ENCODE measurements at regions not wholly inside any gene's neighbourhood (a gene's known extent, or its start where the extent isn't known, plus 50 kb on each side); places are given as distances from the start of the nearest gene placed in this dataset.

DNA sequence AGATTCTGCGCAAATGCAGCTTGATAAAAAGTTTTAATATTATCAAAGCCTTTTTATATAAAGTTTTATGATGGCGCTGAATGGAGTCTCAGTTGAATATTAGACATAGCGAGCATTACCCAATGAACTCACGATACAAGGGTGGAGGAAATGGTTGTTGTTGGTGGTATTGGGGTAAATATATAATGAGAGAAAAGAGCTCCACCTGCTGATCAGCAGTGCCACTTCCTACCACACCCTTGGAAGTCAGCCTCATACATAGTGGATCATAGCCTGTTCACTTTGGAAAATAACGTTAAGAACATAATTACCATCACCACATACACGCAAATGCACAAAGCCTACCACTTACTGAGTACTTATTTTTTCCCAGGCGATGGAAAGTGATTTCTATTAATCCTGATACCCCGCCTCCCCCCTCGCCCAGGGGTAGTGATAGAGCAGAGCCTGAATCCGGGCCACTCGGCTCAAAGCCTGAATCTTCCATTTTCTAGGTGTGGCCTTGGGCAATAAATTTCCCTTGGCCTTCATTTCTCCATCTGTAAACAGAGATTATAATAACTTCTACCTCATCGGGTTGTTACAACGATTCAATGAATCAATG, 358.3 kb downstream of the KLF5 start:
- no peak overlapping the region for H3K4me3 ChIP-seq (ENCODE audit: low read depth, low read length)
- POLR2A ChIA-PET = no interaction called here
- CTCF ChIA-PET = interaction anchor here (0.6 to 1.7 kb wide), 2 partner anchors 14 to 585 kb away, joined by 3 read pairs; no protein-coding TSS in a partner anchor
- H3K36me3 ChIP-seq (ENCODE audit: control insufficient read depth, insufficient read depth, low read length) = no peaks in the 10 kb centered on the region
- no peaks in the 10 kb centered on the region for H3K27me3 ChIP-seq (ENCODE audit: control insufficient read depth, insufficient read depth, low read length)
- TF ChIP-seq, protein P1, sequence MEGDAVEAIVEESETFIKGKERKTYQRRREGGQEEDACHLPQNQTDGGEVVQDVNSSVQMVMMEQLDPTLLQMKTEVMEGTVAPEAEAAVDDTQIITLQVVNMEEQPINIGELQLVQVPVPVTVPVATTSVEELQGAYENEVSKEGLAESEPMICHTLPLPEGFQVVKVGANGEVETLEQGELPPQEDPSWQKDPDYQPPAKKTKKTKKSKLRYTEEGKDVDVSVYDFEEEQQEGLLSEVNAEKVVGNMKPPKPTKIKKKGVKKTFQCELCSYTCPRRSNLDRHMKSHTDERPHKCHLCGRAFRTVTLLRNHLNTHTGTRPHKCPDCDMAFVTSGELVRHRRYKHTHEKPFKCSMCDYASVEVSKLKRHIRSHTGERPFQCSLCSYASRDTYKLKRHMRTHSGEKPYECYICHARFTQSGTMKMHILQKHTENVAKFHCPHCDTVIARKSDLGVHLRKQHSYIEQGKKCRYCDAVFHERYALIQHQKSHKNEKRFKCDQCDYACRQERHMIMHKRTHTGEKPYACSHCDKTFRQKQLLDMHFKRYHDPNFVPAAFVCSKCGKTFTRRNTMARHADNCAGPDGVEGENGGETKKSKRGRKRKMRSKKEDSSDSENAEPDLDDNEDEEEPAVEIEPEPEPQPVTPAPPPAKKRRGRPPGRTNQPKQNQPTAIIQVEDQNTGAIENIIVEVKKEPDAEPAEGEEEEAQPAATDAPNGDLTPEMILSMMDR (IDR thresholded peaks at IDR 0.05; ENCODE audit: insufficient read depth, low read depth, low read length) = peak; percentile 44
- DNase-seq (ENCODE audit: low read depth) = no peak

DNA sequence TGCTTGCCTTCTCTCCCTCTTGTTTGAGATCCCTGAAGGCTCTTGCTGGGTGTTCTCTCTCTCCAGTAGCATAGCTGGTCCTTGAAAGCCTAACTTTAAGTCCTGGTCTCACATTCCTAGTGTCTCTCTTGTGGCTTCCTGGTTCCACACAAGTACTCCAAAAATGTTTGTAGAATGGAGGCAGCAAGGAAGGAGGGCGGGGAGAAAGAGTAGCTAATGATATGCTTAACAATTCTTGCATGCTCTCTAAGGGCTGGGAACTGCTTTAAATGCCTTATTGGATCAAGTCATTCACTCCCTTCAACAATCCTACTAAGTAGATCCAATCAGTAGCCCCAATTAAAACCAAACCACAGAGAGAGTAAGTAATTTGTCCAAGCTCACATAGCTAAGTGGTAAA, 357.3 kb downstream of the KLF5 start:
- TF ChIP-seq, protein P1 (IDR thresholded peaks at IDR 0.05; ENCODE audit: insufficient read depth, low read depth, low read length) = no peak
- CTCF ChIA-PET = interaction anchor here (0.9 to 1.2 kb wide), 2 partner anchors 10 to 576 kb away, joined by 3 to 5 read pairs; no protein-coding TSS in a partner anchor
- H3K4me3 ChIP-seq (ENCODE audit: low read depth, low read length) = no peak overlapping the region
- POLR2A ChIA-PET = interaction anchor here (0.6 to 0.7 kb wide), 2 partner anchors 343 to 1431 kb away, joined by 4 read pairs; no protein-coding TSS in a partner anchor
- no peak for DNase-seq (ENCODE audit: low read depth)
- H3K36me3 ChIP-seq (ENCODE audit: control insufficient read depth, insufficient read depth, low read length) = no peaks in the 10 kb centered on the region
- no peaks in the 10 kb centered on the region for H3K27me3 ChIP-seq (ENCODE audit: control insufficient read depth, insufficient read depth, low read length)

DNA sequence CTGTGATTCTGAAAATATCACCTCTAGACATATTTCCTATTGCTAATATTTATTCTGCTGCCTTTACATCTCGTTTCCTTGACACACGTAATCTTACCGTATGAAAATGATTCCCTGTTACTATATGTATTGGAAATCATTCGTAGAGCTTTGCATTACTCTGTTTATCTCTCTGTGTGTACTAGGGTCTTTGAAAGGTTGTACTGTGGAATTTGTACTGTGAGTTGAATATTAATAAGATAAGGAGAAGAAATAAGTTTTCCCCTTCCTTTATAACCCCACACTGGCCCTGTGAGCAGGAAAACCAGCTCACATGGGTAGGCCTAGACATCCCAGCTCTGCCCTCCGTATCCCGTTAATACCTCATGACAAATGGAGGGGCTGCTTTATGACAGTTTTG, 354.9 kb downstream of the KLF5 start:
- Histone ChIP-seq H3K4me3 (ENCODE audit: low read depth, low read length) (no peak overlapping the region), H3K27me3 (ENCODE audit: control insufficient read depth, insufficient read depth, low read length) (no peaks in the 10 kb centered on the region; the same call in 1 of the 2 replicates), H3K36me3 (ENCODE audit: control insufficient read depth, insufficient read depth, low read length) (no peaks in the 10 kb centered on the region)
- POLR2A ChIA-PET = interaction anchor here (0.5 kb wide), 1 partner anchor 675 kb away, joined by 3 read pairs; no protein-coding TSS in a partner anchor
- TF ChIP-seq, protein P1 (IDR thresholded peaks at IDR 0.05; ENCODE audit: insufficient read depth, low read depth, low read length) = no peak
- CTCF ChIA-PET = no interaction called here
- DNase-seq (ENCODE audit: low read depth) = no peak

DNA sequence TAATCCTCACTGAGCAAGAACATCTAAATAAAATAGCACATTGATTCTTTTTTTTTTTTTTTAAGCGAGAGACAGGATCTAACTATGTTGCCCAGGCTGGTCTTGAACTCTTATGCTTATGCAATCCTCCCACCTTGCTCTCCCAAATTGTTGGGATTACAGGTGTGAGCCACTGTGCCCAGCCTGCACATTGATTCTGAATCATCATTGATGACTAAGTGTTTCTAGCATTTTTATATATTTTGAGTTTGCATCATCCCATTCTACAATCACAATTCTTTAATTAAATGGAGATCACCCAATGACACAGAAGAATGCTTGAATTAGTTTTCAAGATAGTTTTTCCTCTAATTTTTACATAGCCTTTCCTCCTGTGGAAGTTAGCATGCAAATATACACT, 354.1 kb downstream of the KLF5 start:
- DNase-seq (ENCODE audit: low read depth) = no peak
- Histone ChIP-seq H3K36me3 (ENCODE audit: control insufficient read depth, insufficient read depth, low read length) (no peaks in the 10 kb centered on the region), H3K27me3 (ENCODE audit: control insufficient read depth, insufficient read depth, low read length) (no peaks in the 10 kb centered on the region; the same call in 1 of the 2 replicates), H3K4me3 (ENCODE audit: low read depth, low read length) (no peak overlapping the region)
- ChIA-PET CTCF (no interaction called here), POLR2A (no interaction called here)
- TF ChIP-seq, protein P1 (IDR thresholded peaks at IDR 0.05; ENCODE audit: insufficient read depth, low read depth, low read length) = no peak

DNA sequence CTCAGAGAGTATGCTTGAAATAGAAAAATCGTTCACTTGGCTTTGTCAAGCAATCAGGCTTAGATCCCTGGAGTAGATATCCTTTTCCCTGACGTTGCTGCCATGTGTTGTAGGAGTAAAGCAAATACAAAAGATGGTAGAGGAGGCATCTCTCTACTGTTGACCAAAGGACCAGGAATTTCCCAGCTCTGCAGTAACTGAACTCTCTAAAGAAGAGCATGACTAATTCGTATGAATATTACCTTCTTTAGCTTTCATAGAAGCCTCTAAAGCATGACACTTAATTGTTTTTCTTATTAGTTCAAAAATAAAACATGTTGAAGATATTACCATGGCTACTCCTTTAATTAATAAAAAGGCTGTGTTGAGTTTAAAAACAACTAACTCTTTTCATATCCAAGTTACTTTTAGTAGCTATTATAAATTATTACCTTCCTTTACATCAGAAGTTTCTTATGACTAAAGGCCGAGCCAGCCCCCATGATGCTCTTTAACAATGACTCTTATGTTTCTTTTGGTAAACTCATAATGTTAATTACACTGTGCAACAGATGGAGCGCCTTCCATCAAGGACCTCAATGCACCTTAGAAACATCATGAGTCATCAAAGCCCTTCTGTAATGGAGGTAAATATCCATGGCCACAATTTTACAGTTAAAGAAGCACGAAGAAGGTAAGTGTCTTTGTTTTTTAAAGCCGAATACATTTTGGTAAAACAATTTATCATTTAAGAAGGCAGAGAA, 352.4 kb downstream of the KLF5 start:
- no peaks in the 10 kb centered on the region; the same call in 1 of the 2 replicates for H3K27me3 ChIP-seq (ENCODE audit: control insufficient read depth, insufficient read depth, low read length)
- TF ChIP-seq, protein P1 (IDR thresholded peaks at IDR 0.05; ENCODE audit: insufficient read depth, low read depth, low read length) = no peak
- ChIA-PET CTCF (no interaction called here), POLR2A (no interaction called here)
- DNase-seq (ENCODE audit: low read depth) = no peak
- no peaks in the 10 kb centered on the region for H3K36me3 ChIP-seq (ENCODE audit: control insufficient read depth, insufficient read depth, low read length)
- H3K4me3 ChIP-seq (ENCODE audit: low read depth, low read length) = no peak overlapping the region
